GM12878 (cell line): ENCODE measurements at regions not wholly inside any gene's neighbourhood (a gene's known extent, or its start where the extent isn't known, plus 50 kb on each side); places are given as distances from the start of the nearest gene placed in this dataset.

Experiments used
- ATAC-seq: fragments of 200-7000 bp; cut with Tn5 transposase; 3 replicates; pipeline ENCODE4 v1.9.1; 2020; ENCODE audit warnings: mild to moderate bottlenecking, moderate library complexity
- BruUV-seq: library from RNA; stranded (reverse); fragments of 400-500 nt; replicated peaks from 2 replicates; lab custom pipeline; 2021; lab: Mats Ljungman, UMichigan
- CTCF ChIA-PET: fragments of 300-600 bp; sonication (Branson Sonifier 250); formaldehyde crosslinking; extraction: SDS; loops from one replicate; lab custom pipeline; 2021; ENCODE audit warnings: inconsistent platforms; lab: Yijun Ruan, JAX
- POLR2A ChIA-PET: fragments of 350-600 bp; formaldehyde crosslinking; extraction: SDS; loops from one replicate; lab custom pipeline; 2021; ENCODE audit warnings: inconsistent platforms; lab: Charles Lee
- RAD21 ChIA-PET: fragments of 300-600 bp; sonication (Branson Sonifier 250); formaldehyde crosslinking; loops from one replicate; lab custom pipeline; 2023; ENCODE audit warnings: antibody characterized with exemption; ENCODE audit not compliant: unreplicated experiment; lab: Charles Lee
- SMC1A ChIA-PET: fragments of 300-600 bp; sonication (Branson Sonifier 250); formaldehyde crosslinking; loops from one replicate; lab custom pipeline; 2023; ENCODE audit not compliant: unreplicated experiment, uncharacterized antibody; lab: Charles Lee
- DNase-seq: peaks from one replicate; pipeline ENCODE4 v3.0.0-alpha.2; 2011; ENCODE audit warnings: low read depth, low spot score
- FAIRE-seq: peaks from 3 replicates; lab custom pipeline; 2011; peaks lifted over from hg19 to GRCh38; lab: Jason Lieb, UNC
- H2AFZ ChIP-seq: 2 replicates; pipeline ENCODE4 v1.6.0; 2011; ENCODE audit warnings: low read depth, low read length, control low read depth; ENCODE audit not compliant: control insufficient read depth
- H3K27ac ChIP-seq: 2 replicates; pipeline ENCODE4 v1.5.1; 2011; ENCODE audit warnings: control low read depth; ENCODE audit not compliant: control insufficient read depth, insufficient read depth
- H3K27me3 ChIP-seq, 2 experiments: replicated peaks in 1 of 2; 2 replicates each; pipeline versions ENCODE4 v1.6.0 to v1.6.1; 2011; ENCODE audit warnings: low read length in 1 of 2; ENCODE audit not compliant: control insufficient read depth in 2 of 2, insufficient read depth in 2 of 2
- H3K36me3 ChIP-seq, 2 experiments: 2 replicates each; pipeline ENCODE4 v1.5.1; 2011; ENCODE audit warnings: low read length in 1 of 2; ENCODE audit not compliant: control insufficient read depth in 2 of 2, insufficient read depth in 2 of 2
- H3K4me1 ChIP-seq: 2 replicates; pipeline ENCODE4 v1.6.1; 2011; ENCODE audit warnings: mild to moderate bottlenecking, low read length, moderate library complexity, mixed read lengths; ENCODE audit not compliant: control insufficient read depth, insufficient read depth
- H3K4me2 ChIP-seq: 2 replicates; pipeline ENCODE4 v1.6.0; 2011; ENCODE audit warnings: control low read depth; ENCODE audit not compliant: control insufficient read depth, insufficient read depth
- H3K4me3 ChIP-seq: fragments of 200-600 bp; sonication (generic); 2 replicates; pipeline ENCODE4 v1.5.1; 2016
- H3K79me2 ChIP-seq: 2 replicates; pipeline ENCODE4 v1.6.0; 2011; ENCODE audit warnings: low read length; ENCODE audit not compliant: control insufficient read depth, insufficient read depth
- H3K9ac ChIP-seq: 2 replicates; pipeline ENCODE4 v1.8.0; 2011; ENCODE audit warnings: low read length, control low read depth, mixed read lengths; ENCODE audit not compliant: control insufficient read depth, insufficient read depth
- H3K9me3 ChIP-seq: replicated peaks from 3 replicates; pipeline ENCODE4 v1.5.1; 2011; ENCODE audit warnings: mild to moderate bottlenecking, low read length; ENCODE audit not compliant: control insufficient read depth, insufficient read depth
- H4K20me1 ChIP-seq: 2 replicates; pipeline ENCODE4 v1.6.0; 2011; ENCODE audit not compliant: control insufficient read depth, insufficient read depth
- EGR1 ChIP-seq, 2 experiments: IDR thresholded peaks; 1 replicate in 1 of 2; 2 replicates in 1 of 2; pipeline ENCODE4 v1.6.1; 2011 to 2012; ENCODE audit warnings: low read depth in 2 of 2, low read length in 2 of 2, borderline replicate concordance in 1 of 2, mild to moderate bottlenecking in 1 of 2, moderate library complexity in 1 of 2
- ESRRA ChIP-seq: IDR thresholded peaks from 2 replicates; pipeline ENCODE4 v1.6.1; 2012; ENCODE audit warnings: mild to moderate bottlenecking, low read length, improper control_type of control experiment
- FOXK2 ChIP-seq: fragments of 450-650 bp; IDR thresholded peaks from 2 replicates; pipeline ENCODE4 v1.6.1; 2017; ENCODE audit warnings: mild to moderate bottlenecking, moderate library complexity
- KLF5 ChIP-seq: fragments of 450-650 bp; IDR thresholded peaks from 2 replicates; pipeline ENCODE4 v1.6.1; 2014; ENCODE audit warnings: mild to moderate bottlenecking; ENCODE audit not compliant: partially characterized antibody
- NFXL1 ChIP-seq: fragments of 450-650 bp; IDR thresholded peaks from 2 replicates; pipeline ENCODE4 v1.6.1; 2017; ENCODE audit warnings: antibody characterized with exemption, mild to moderate bottlenecking, borderline replicate concordance
- SIN3A ChIP-seq: IDR thresholded peaks from 2 replicates; pipeline ENCODE4 v1.6.1; 2012; ENCODE audit warnings: low read depth, low read length, improper control_type of control experiment
- SMARCA5 ChIP-seq: fragments of 450-650 bp; IDR thresholded peaks from 2 replicates; pipeline ENCODE4 v1.6.1; 2017; ENCODE audit warnings: mild to moderate bottlenecking
- SP1 ChIP-seq: IDR thresholded peaks from one replicate; pipeline ENCODE4 v1.6.1; 2011; ENCODE audit warnings: low read depth, low read length
- STAT3 ChIP-seq: IDR thresholded peaks from 2 replicates; pipeline ENCODE4 v1.6.1; 2011; ENCODE audit warnings: low read depth, low read length, improper control_type of control experiment
- ZNF622 ChIP-seq: fragments of 450-650 bp; IDR thresholded peaks from 2 replicates; pipeline ENCODE4 v1.6.1; 2017; ENCODE audit warnings: mild to moderate bottlenecking, inconsistent platforms
- whole genome bisulfite sequencing: methylation state at CpG from one replicate; pipeline ENCODE4 v1.1.6; 2016; ENCODE audit warnings: low lambda C conversion rate; ENCODE audit not compliant: insufficient replicate concordance, insufficient coverage; ENCODE audit errors: missing lambda C conversion rate; 5-methylcytosine and 5-hydroxymethylcytosine counted together
- in situ Hi-C: fragments of 300-500 bp; cut with MboI; formaldehyde crosslinking; loops from 9 replicates; pipeline ENCODE4 v1.14.3; 2018; ENCODE audit warnings: mixed read lengths
- intact Hi-C: fragments of 100-400 bp; cut with micrococcal nuclease; formaldehyde crosslinking; loops from one replicate; pipeline ENCODE4 v1.14.2; 2022; ENCODE audit not compliant: unreplicated experiment
- TF ChIP-seq, protein P1 (sequence below): IDR thresholded peaks from 2 replicates; pipeline ENCODE4 v1.6.1; 2011; ENCODE audit warnings: mild to moderate bottlenecking, low read depth, low read length, moderate library complexity; ENCODE audit not compliant: insufficient replicate concordance
- TF ChIP-seq, protein P2 (sequence below): fragments of 450-650 bp; IDR thresholded peaks from 2 replicates; pipeline ENCODE4 v1.6.1; 2017; ENCODE audit warnings: mild to moderate bottlenecking, low read depth, inconsistent platforms; ENCODE audit not compliant: poor library complexity, severe bottlenecking
- TF ChIP-seq, protein P3 (sequence below): IDR thresholded peaks from 2 replicates; pipeline ENCODE4 v1.6.1; 2012; ENCODE audit warnings: low read depth, low read length, improper control_type of control experiment

DNA sequence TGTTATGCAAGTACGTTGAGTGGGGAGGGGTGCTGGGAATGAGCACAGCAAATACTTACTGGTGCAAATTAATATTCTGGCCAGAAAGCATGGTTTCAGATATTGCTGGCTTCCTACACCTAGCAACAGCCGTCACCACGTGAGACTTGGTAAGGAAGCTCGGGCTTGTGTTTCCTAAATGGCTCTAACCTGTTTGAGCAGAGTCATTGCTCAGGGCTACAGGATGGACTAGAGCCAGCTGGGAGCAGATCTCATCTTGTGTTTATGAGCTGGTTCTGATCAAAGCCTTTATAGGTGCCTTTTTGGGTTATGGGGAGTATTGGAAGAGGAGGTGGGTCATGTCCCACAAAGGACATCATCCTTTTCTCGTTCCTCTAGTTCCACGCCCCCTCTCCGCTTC is 200.3 kb downstream of the BUB3 start:
- SMC1A ChIA-PET = no interaction called here
- Histone ChIP-seq H3K4me3 (no peak overlapping the region), H3K9me3 (no peaks in the 10 kb centered on the region), H4K20me1 (no peaks in the 10 kb centered on the region), H3K4me1 (peaks cover 3% of the 10 kb centered on the region), H3K27ac (no peak overlapping the region), H3K4me2 (no peak overlapping the region), H3K36me3 (no peaks in the 10 kb centered on the region), H2AFZ (no peak overlapping the region), H3K9ac (no peak overlapping the region), H3K79me2 (no peaks in the 10 kb centered on the region), H3K27me3 (no peaks in the 10 kb centered on the region)
- TF ChIP-seq NFXL1 (no peak), FOXK2 (no peak), SMARCA5 (no peak), ZNF622 (no peak), ESRRA (no peak), SP1 (no peak), SIN3A (no peak), KLF5 (no peak), STAT3 (no peak), EGR1 (IDR thresholded peaks at IDR 0.05; ENCODE audit: borderline replicate concordance in 1 of 2, low read depth in 2 of 2, low read length in 2 of 2) (no peak)
- TF ChIP-seq, protein P1, sequence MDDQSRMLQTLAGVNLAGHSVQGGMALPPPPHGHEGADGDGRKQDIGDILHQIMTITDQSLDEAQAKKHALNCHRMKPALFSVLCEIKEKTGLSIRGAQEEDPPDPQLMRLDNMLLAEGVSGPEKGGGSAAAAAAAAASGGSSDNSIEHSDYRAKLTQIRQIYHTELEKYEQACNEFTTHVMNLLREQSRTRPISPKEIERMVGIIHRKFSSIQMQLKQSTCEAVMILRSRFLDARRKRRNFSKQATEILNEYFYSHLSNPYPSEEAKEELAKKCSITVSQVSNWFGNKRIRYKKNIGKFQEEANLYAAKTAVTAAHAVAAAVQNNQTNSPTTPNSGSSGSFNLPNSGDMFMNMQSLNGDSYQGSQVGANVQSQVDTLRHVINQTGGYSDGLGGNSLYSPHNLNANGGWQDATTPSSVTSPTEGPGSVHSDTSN = no peak
- TF ChIP-seq, protein P2, sequence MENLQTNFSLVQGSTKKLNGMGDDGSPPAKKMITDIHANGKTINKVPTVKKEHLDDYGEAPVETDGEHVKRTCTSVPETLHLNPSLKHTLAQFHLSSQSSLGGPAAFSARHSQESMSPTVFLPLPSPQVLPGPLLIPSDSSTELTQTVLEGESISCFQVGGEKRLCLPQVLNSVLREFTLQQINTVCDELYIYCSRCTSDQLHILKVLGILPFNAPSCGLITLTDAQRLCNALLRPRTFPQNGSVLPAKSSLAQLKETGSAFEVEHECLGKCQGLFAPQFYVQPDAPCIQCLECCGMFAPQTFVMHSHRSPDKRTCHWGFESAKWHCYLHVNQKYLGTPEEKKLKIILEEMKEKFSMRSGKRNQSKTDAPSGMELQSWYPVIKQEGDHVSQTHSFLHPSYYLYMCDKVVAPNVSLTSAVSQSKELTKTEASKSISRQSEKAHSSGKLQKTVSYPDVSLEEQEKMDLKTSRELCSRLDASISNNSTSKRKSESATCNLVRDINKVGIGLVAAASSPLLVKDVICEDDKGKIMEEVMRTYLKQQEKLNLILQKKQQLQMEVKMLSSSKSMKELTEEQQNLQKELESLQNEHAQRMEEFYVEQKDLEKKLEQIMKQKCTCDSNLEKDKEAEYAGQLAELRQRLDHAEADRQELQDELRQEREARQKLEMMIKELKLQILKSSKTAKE = no peak
- TF ChIP-seq, protein P3, sequence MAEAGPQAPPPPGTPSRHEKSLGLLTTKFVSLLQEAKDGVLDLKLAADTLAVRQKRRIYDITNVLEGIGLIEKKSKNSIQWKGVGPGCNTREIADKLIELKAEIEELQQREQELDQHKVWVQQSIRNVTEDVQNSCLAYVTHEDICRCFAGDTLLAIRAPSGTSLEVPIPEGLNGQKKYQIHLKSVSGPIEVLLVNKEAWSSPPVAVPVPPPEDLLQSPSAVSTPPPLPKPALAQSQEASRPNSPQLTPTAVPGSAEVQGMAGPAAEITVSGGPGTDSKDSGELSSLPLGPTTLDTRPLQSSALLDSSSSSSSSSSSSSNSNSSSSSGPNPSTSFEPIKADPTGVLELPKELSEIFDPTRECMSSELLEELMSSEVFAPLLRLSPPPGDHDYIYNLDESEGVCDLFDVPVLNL = no peak
- FAIRE-seq = no peak
- ATAC-seq = no peak
- RAD21 ChIA-PET = no interaction called here
- WGBS = 81% methylated on average over 7 of the region's 7 CpGs
- in situ Hi-C loops (no loop called here), intact Hi-C loops (no loop called here)
- no TSS peak for BruUV-seq
- POLR2A ChIA-PET = no interaction called here
- DNase-seq = no peak
- CTCF ChIA-PET = no interaction called here
